Endodermal cell (in vitro differentiated cells): ENCODE measurements at regions not wholly inside any gene's neighbourhood (a gene's known extent, or its start where the extent isn't known, plus 50 kb on each side); places are given as distances from the start of the nearest gene placed in this dataset.

Source experiments
- DNase-seq: peaks from one replicate; pipeline ENCODE4 v3.0.0-alpha.2; 2017
- H3K27ac ChIP-seq: 2 replicates; pipeline ENCODE4 v1.5.1; 2013; ENCODE audit warnings: mild to moderate bottlenecking, low read depth, low read length, moderate library complexity
- H3K27me3 ChIP-seq: 2 replicates; pipeline ENCODE4 v1.6.1; 2013; ENCODE audit warnings: mild to moderate bottlenecking, low read length, moderate library complexity; ENCODE audit not compliant: insufficient read depth, control insufficient read depth, poor library complexity, severe bottlenecking
- H3K36me3 ChIP-seq: 2 replicates; pipeline ENCODE4 v1.7.0; 2013; ENCODE audit warnings: mild to moderate bottlenecking, low read length, moderate library complexity; ENCODE audit not compliant: control insufficient read depth, insufficient read depth
- H3K4me1 ChIP-seq: one replicate; pipeline ENCODE4 v1.7.0; 2013; ENCODE audit warnings: low read length; ENCODE audit not compliant: control insufficient read depth, insufficient read depth
- H3K4me3 ChIP-seq: 2 replicates; pipeline ENCODE4 v1.5.1; 2013; ENCODE audit warnings: mild to moderate bottlenecking, low read length, moderate library complexity
- H3K9ac ChIP-seq: 2 replicates; pipeline ENCODE4 v1.6.1; 2013; ENCODE audit warnings: mild to moderate bottlenecking, low read length, moderate library complexity; ENCODE audit not compliant: poor library complexity, severe bottlenecking; ENCODE audit errors: extremely low read depth
- H3K9me3 ChIP-seq: 2 replicates; pipeline ENCODE4 v1.6.1; 2013; ENCODE audit warnings: mild to moderate bottlenecking, low read length, moderate library complexity; ENCODE audit not compliant: control insufficient read depth
- H3K27ac Mint-ChIP-seq: 2 replicates; pipeline ENCODE4 v1.8.0; 2020; ENCODE audit warnings: mixed read lengths
- H3K27me3 Mint-ChIP-seq: 2 replicates; pipeline ENCODE4 v1.8.0; 2021; ENCODE audit warnings: mild to moderate bottlenecking, mixed read lengths; ENCODE audit not compliant: insufficient read depth
- H3K36me3 Mint-ChIP-seq: 2 replicates; pipeline ENCODE4 v1.8.0; 2020; ENCODE audit warnings: low read depth, mixed read lengths
- H3K4me1 Mint-ChIP-seq: 2 replicates; pipeline ENCODE4 v1.8.0; 2020; ENCODE audit warnings: mixed read lengths
- H3K4me3 Mint-ChIP-seq: 2 replicates; pipeline ENCODE4 v1.8.0; 2020; ENCODE audit warnings: mild to moderate bottlenecking, moderate library complexity, mixed read lengths
- H3K9me3 Mint-ChIP-seq: 2 replicates; pipeline ENCODE4 v1.8.0; 2020; ENCODE audit warnings: mild to moderate bottlenecking, mixed read lengths
- WGBS, 2 experiments: methylation state at CpG; one replicate each; pipeline versions ENCODE4 v1.1.5 to v1.1.7; 2013; ENCODE audit warnings: missing lambda C conversion rate in 2 of 2, mixed read lengths in 1 of 2; ENCODE audit not compliant: insufficient coverage in 1 of 2, insufficient read length in 1 of 2; 5-methylcytosine and 5-hydroxymethylcytosine counted together
- TF ChIP-seq, protein P1 (sequence below): fragments of 200-600 bp; sonication (generic); conservative IDR thresholded peaks from 2 replicates; pipeline ENCODE4 v1.5.0; 2021; ENCODE audit warnings: antibody characterized with exemption, mild to moderate bottlenecking

DNA sequence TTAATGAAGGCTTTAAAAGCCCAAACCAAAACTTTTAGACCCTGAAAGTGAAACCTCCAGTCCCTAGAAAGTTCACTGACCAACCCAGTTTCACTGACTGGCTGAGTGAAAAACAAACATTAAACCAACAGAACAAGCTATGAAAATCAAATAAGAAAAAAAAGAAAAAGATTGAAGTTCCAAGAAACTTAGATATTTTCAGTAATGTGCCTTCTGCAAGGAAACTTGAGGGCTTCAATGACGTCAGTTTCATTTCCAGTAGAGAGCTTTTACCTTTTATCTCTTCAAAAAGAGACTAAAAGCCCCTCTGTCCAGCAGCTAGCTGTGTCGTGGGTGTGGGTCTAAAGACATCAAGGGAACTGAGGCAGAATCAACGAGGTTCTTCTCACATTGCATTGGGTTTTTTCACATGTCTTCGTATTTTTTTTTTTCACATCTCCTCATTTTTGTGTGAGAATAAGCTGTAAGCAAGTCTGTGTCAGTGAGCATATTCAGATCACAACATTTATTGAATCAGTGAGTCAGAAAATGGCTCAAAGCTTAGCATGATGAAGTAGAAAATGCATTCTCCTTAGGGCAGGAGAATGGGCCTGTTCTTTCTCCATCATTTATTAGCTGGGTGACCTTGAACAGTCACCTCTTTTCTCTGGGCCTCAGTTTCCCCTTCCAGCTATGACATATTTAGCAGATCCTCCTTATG, 54.8 kb upstream of the BCL6 start:
- Mint-ChIP-seq H3K9me3 (no peaks in the 10 kb centered on the region), H3K27me3 (peaks cover 17% of the 10 kb centered on the region), H3K27ac (no peak overlapping the region), H3K4me1 (peaks cover 22% of the 10 kb centered on the region), H3K4me3 (no peak overlapping the region), H3K36me3 (no peaks in the 10 kb centered on the region)
- TF ChIP-seq, protein P1, sequence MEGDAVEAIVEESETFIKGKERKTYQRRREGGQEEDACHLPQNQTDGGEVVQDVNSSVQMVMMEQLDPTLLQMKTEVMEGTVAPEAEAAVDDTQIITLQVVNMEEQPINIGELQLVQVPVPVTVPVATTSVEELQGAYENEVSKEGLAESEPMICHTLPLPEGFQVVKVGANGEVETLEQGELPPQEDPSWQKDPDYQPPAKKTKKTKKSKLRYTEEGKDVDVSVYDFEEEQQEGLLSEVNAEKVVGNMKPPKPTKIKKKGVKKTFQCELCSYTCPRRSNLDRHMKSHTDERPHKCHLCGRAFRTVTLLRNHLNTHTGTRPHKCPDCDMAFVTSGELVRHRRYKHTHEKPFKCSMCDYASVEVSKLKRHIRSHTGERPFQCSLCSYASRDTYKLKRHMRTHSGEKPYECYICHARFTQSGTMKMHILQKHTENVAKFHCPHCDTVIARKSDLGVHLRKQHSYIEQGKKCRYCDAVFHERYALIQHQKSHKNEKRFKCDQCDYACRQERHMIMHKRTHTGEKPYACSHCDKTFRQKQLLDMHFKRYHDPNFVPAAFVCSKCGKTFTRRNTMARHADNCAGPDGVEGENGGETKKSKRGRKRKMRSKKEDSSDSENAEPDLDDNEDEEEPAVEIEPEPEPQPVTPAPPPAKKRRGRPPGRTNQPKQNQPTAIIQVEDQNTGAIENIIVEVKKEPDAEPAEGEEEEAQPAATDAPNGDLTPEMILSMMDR = no peak
- no peak overlapping the region for H3K27ac ChIP-seq
- H3K27me3 ChIP-seq = peaks cover 15% of the 10 kb centered on the region
- no peak overlapping the region for H3K9ac ChIP-seq
- WGBS, 2 experiments = 93 to 96% methylated on average over 3 to 4 of the region's 4 CpGs
- no peaks in the 10 kb centered on the region for H3K36me3 ChIP-seq
- H3K4me1 ChIP-seq = peaks cover 7% of the 10 kb centered on the region
- no peak for DNase-seq
- H3K9me3 ChIP-seq = no peaks in the 10 kb centered on the region
- no peak overlapping the region for H3K4me3 ChIP-seq

DNA sequence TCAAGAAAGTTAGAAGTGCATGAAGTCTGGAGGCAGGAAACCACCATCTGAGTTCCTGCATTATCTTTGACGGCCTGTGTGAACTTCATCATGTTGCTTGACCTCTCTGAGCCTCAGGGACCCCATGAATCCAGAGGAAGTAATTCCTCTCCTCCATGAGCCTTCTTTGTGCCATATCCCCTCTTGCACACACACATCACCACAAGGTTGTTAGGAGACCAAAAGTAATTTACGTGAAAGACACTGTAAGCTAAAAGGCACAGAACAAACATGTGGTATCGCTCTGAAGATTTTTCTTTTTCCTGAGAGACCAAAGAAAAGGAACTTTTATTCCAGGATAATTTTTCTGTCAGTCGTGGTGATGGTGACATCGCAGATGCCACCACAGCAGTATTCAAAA, 55.9 kb upstream of the BCL6 start:
- H3K4me3 ChIP-seq = no peak overlapping the region
- no peak overlapping the region for H3K27ac ChIP-seq
- H3K27me3 Mint-ChIP-seq = peaks cover 8% of the 10 kb centered on the region
- H3K9ac ChIP-seq = no peak overlapping the region
- no peaks in the 10 kb centered on the region for H3K36me3 Mint-ChIP-seq
- peaks cover 7% of the 10 kb centered on the region for H3K9me3 Mint-ChIP-seq
- peaks cover 5% of the 10 kb centered on the region for H3K9me3 ChIP-seq
- TF ChIP-seq, protein P1 = no peak
- H3K4me1 ChIP-seq = peaks cover 7% of the 10 kb centered on the region
- H3K4me1 Mint-ChIP-seq = peaks cover 22% of the 10 kb centered on the region
- 90 to 96% methylated on average over 4 to 5 of the region's 5 CpGs for WGBS, 2 experiments
- H3K4me3 Mint-ChIP-seq = no peak overlapping the region
- DNase-seq = no peak
- H3K27me3 ChIP-seq = peaks cover 5% of the 10 kb centered on the region
- no peak overlapping the region for H3K27ac Mint-ChIP-seq
- H3K36me3 ChIP-seq = no peaks in the 10 kb centered on the region

DNA sequence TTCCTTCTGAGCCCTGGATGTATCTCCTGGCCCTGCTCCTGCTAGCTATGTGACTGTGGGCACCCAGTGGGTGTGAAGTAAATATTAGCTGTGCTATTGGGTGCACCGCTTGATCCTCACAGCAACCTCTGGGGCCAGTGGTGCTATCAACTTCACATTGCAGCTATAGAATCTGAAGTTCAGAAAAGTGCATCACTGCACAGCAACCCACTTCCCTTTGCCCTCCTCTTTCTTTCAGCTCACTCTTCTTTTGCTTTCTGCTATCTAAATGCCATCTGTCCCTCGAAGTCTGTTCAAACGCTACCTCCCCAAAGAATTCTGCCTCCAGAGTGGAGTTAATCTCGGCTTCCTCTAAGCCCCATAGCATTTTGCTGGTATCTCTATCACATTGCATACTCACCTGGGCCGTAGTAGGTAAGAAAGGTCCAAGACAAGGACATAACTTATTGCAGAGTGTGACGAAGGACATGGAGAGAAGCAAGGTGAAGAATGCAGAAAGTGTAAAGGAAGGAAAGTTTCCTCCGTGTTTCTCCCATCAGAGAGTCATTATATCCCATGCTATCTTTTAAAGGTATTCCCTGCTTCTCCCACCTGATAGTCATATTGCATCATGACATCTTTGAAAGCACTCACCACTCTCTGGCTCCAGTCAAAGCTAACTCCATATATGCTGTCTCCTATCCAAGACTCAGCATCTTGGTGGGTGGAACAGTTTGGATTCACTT, 57.1 kb upstream of the BCL6 start:
- H3K4me1 ChIP-seq = peaks cover 7% of the 10 kb centered on the region
- Mint-ChIP-seq H3K4me1 (peaks cover 22% of the 10 kb centered on the region), H3K9me3 (peaks cover 7% of the 10 kb centered on the region), H3K27me3 (peaks cover 6% of the 10 kb centered on the region), H3K36me3 (no peaks in the 10 kb centered on the region), H3K27ac (no peak overlapping the region), H3K4me3 (no peak overlapping the region)
- 90 to 95% methylated on average over 5 to 7 of the region's 7 CpGs for WGBS, 2 experiments
- H3K4me3 ChIP-seq = no peak overlapping the region
- no peaks in the 10 kb centered on the region for H3K27me3 ChIP-seq
- no peak overlapping the region for H3K9ac ChIP-seq
- no peak overlapping the region for H3K27ac ChIP-seq
- TF ChIP-seq, protein P1 = no peak
- H3K9me3 ChIP-seq = peaks cover 5% of the 10 kb centered on the region
- no peak for DNase-seq
- no peaks in the 10 kb centered on the region for H3K36me3 ChIP-seq
